CD4-positive, alpha-beta memory T cell (primary cell): ENCODE measurements at regions not wholly inside any gene's neighbourhood (a gene's known extent, or its start where the extent isn't known, plus 50 kb on each side); places are given as distances from the start of the nearest gene placed in this dataset.
A peak's percentile ranks its signal among the peaks of the same experiment; 100 is the strongest.

Experiments
- CTCF ChIA-PET: fragments of 350-600 bp; sonication (Branson Sonifier 250); formaldehyde crosslinking; loops from one replicate; lab custom pipeline; 2021; ENCODE audit warnings: inconsistent platforms; ENCODE audit not compliant: partially characterized antibody; lab: Charles Lee
- POLR2A ChIA-PET: fragments of 350-600 bp; sonication (Branson Sonifier 250); formaldehyde crosslinking; loops from one replicate; lab custom pipeline; 2021; ENCODE audit not compliant: partially characterized antibody; lab: Charles Lee
- DNase-seq, 5 donors: peaks; one replicate each; pipeline versions ENCODE4 v3.0.0 to v3.0.0-alpha.2; 2020 to 2022; ENCODE audit warnings: mixed read lengths in 1 of 5
- H3K27ac ChIP-seq: one replicate; pipeline ENCODE4 v1.7.0; 2013; ENCODE audit warnings: low read depth, low read length
- H3K27me3 ChIP-seq: 2 replicates; pipeline ENCODE4 v1.7.0; 2013; ENCODE audit warnings: mild to moderate bottlenecking, low read length, moderate library complexity; ENCODE audit not compliant: insufficient read depth
- H3K36me3 ChIP-seq: 2 replicates; pipeline ENCODE4 v1.7.0; 2013; ENCODE audit warnings: mild to moderate bottlenecking, low read length, moderate library complexity; ENCODE audit not compliant: insufficient read depth
- H3K4me1 ChIP-seq: 2 replicates; pipeline ENCODE4 v1.7.0; 2013; ENCODE audit warnings: mild to moderate bottlenecking, low read length, moderate library complexity; ENCODE audit not compliant: insufficient read depth
- H3K4me3 ChIP-seq, 2 donors: one replicate each; pipeline ENCODE4 v1.7.0; 2013; ENCODE audit warnings: low read length in 2 of 2, mild to moderate bottlenecking in 1 of 2
- H3K9me3 ChIP-seq, 2 donors: one replicate each; pipeline ENCODE4 v1.7.0; 2013; ENCODE audit warnings: low read length in 2 of 2, control low read depth in 1 of 2; ENCODE audit not compliant: control insufficient read depth in 1 of 2
- H3K27ac Mint-ChIP-seq, 7 donors: one replicate each; pipeline ENCODE4 v1.8.0; 2020 to 2021; ENCODE audit warnings: mixed read lengths in 7 of 7, mild to moderate bottlenecking in 6 of 7, inconsistent platforms in 3 of 7, moderate library complexity in 3 of 7
- H3K27me3 Mint-ChIP-seq, 2 donors: one replicate each; pipeline ENCODE4 v1.8.0; 2020 to 2021; ENCODE audit warnings: mixed read lengths in 2 of 2
- H3K36me3 Mint-ChIP-seq, 2 donors: one replicate each; pipeline ENCODE4 v1.8.0; 2020 to 2021; ENCODE audit warnings: mixed read lengths in 2 of 2, inconsistent platforms in 1 of 2, mild to moderate bottlenecking in 1 of 2
- H3K4me1 Mint-ChIP-seq, 4 donors: one replicate each; pipeline ENCODE4 v1.8.0; 2020 to 2021; ENCODE audit warnings: mixed read lengths in 4 of 4, mild to moderate bottlenecking in 1 of 4
- H3K4me3 Mint-ChIP-seq, 8 donors: one replicate each; pipeline ENCODE4 v1.8.0; 2020 to 2021; ENCODE audit warnings: mixed read lengths in 8 of 8, mild to moderate bottlenecking in 7 of 8, moderate library complexity in 6 of 8, inconsistent platforms in 3 of 8
- H3K9me3 Mint-ChIP-seq, 8 donors: one replicate each; pipeline ENCODE4 v1.8.0; 2020 to 2021; ENCODE audit warnings: mixed read lengths in 8 of 8, mild to moderate bottlenecking in 5 of 8, inconsistent platforms in 3 of 8, moderate library complexity in 1 of 8
- intact Hi-C: fragments of 100-400 bp; cut with micrococcal nuclease; formaldehyde crosslinking; loops from one replicate; pipeline ENCODE4 v1.15.1; 2023

DNA sequence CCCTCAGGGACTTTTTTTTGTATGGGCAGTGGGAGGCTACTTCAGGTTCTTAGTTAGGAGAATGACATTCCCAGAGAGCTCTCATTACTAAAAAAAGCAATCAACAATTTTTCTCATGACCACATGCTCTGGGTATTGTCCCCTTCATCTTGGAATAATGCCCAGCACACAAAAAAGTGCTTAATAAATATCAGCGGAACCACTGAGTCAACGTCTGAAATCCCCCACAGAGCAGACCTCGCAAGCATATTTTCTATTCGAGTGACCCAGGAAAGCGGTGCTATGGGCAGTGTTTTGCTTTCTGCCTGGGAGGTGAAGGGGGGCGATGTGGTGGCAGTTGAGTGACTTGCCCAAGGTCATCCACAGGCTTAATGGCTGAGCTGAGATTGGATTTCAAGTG lies 493.4 kb upstream of the ZMIZ1 start:
- no peaks in the 10 kb centered on the region for H3K36me3 ChIP-seq
- Mint-ChIP-seq H3K9me3 (peaks cover 0 to 2% (median 0%) of the 10 kb centered on the region in 8 donors), H3K27me3 (peaks cover 0 to 5% of the 10 kb centered on the region in 2 donors), H3K4me1 (peaks cover 0 to 5% (median under 1%) of the 10 kb centered on the region in 4 donors), H3K36me3 (no peaks in the 10 kb centered on the region), H3K27ac (no peak overlapping the region), H3K4me3 (no peak overlapping the region)
- no peak overlapping the region for H3K27ac ChIP-seq
- H3K4me3 ChIP-seq = no peak overlapping the region
- ChIA-PET CTCF (no interaction called here), POLR2A (no interaction called here)
- intact Hi-C loops = no loop called here
- no peak for DNase-seq
- H3K27me3 ChIP-seq = no peaks in the 10 kb centered on the region
- H3K9me3 ChIP-seq = no peaks in the 10 kb centered on the region
- no peaks in the 10 kb centered on the region for H3K4me1 ChIP-seq

DNA sequence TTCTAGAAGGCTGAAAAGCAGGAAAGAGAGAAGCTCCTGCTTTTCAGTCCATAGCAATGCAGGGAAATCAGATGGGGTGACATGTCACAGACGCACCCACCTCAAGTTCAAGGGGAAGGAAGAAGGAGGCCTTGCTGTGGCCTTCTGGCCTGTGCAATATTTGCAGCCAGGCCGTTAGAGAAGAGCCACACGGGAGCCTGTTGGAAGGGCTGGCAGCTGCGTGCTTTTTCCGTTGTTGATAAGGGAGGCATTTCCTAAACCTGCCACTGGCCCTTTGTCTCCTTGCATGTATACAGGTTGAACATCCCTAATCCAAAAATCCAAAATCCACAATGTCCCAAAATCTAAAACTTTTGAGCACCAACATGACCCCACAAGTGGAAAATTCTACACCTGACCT lies 492.5 kb upstream of the ZMIZ1 start:
- no peaks in the 10 kb centered on the region for H3K36me3 Mint-ChIP-seq
- H3K4me3 Mint-ChIP-seq = no peak overlapping the region
- H3K27me3 Mint-ChIP-seq = peaks cover 0 to 5% of the 10 kb centered on the region in 2 donors
- peaks cover 0 to 5% (median under 1%) of the 10 kb centered on the region in 4 donors for H3K4me1 Mint-ChIP-seq
- no peaks in the 10 kb centered on the region for H3K9me3 ChIP-seq
- CTCF ChIA-PET = no interaction called here
- H3K4me3 ChIP-seq = no peak overlapping the region
- no peaks in the 10 kb centered on the region for H3K27me3 ChIP-seq
- peaks cover 0 to 2% (median 0%) of the 10 kb centered on the region in 8 donors for H3K9me3 Mint-ChIP-seq
- intact Hi-C loops = no loop called here
- POLR2A ChIA-PET = no interaction called here
- no peak for DNase-seq
- H3K27ac ChIP-seq = no peak overlapping the region
- no peaks in the 10 kb centered on the region for H3K36me3 ChIP-seq
- H3K27ac Mint-ChIP-seq = no peak overlapping the region
- no peaks in the 10 kb centered on the region for H3K4me1 ChIP-seq

DNA sequence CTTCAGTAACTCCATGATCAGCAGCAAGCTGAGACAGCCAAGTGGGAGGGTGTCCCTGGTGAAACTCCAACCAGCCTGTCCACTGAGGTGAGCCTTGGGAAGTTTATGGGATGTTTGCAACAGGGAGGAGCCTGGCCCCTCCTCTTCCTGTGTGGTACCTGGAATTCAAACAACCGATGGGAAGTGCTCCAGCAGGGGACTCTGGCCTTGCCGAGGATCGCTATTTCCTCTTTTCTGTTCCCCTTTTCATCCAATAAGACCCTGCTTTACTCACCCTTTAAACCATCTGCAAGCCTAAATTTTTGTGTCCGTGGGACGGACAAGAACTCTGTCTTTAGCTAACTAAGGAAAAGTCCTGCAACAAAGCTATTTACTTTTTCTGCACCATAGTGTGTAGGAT lies 491.1 kb upstream of the ZMIZ1 start:
- Mint-ChIP-seq H3K27me3 (peaks cover 0 to 5% of the 10 kb centered on the region in 2 donors), H3K4me3 (no peak overlapping the region), H3K9me3 (peaks cover 0 to 2% (median 0%) of the 10 kb centered on the region in 8 donors), H3K27ac (no peak overlapping the region), H3K4me1 (peaks cover 0 to 5% (median under 1%) of the 10 kb centered on the region in 4 donors), H3K36me3 (no peaks in the 10 kb centered on the region)
- ChIA-PET POLR2A (no interaction called here), CTCF (no interaction called here)
- H3K9me3 ChIP-seq = no peaks in the 10 kb centered on the region
- no peak overlapping the region for H3K27ac ChIP-seq
- no peak for DNase-seq
- H3K27me3 ChIP-seq = no peaks in the 10 kb centered on the region
- H3K4me1 ChIP-seq = no peaks in the 10 kb centered on the region
- intact Hi-C loops = no loop called here
- no peak overlapping the region for H3K4me3 ChIP-seq
- H3K36me3 ChIP-seq = no peaks in the 10 kb centered on the region

DNA sequence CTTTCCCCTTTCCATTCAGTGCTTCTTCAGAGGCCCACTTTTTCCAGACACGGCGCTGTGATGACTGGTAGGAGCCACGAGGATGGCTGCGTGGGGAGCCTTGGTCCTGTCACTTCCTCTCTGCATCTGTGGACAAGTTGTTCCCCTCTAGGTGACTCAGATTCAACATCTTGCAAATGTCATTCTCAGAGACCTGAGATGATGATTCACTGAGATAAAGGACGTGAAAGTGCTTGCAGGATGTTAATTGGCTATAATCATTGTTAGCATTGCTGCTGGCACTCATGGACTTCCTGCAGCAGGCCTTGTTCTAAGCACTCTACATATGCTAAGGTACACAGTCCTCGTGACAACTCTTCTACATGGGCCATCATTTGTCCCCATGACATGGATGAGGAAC lies 489.8 kb upstream of the ZMIZ1 start:
- H3K36me3 Mint-ChIP-seq = no peaks in the 10 kb centered on the region

DNA sequence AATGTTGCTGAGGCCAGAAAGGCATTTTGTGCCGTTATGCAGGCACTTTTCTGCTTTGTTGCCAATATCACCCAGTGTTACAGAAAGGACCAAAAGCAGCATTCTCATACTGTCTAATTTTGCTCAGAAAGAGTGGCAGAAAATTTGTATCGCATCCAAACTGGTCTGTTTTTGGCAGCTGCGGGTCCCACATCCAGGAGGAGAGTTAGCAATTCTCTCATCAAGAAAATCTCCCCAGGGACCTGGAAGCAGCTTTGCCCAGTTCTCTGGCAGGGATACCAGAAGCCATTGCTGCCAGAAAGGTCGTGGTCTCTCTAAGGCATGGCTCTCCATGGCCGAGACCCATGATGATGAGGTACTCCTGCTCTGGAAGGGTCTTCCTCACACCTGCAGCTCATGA lies 489.2 kb upstream of the ZMIZ1 start:
- no peak overlapping the region for H3K4me3 ChIP-seq
- POLR2A ChIA-PET = no interaction called here
- H3K36me3 ChIP-seq = no peaks in the 10 kb centered on the region
- Mint-ChIP-seq H3K27ac (no peak overlapping the region), H3K36me3 (no peaks in the 10 kb centered on the region), H3K4me3 (no peak overlapping the region), H3K9me3 (no peaks in the 10 kb centered on the region), H3K27me3 (peaks cover 0 to 3% of the 10 kb centered on the region in 2 donors), H3K4me1 (peaks cover 0 to 5% (median under 1%) of the 10 kb centered on the region in 4 donors)
- CTCF ChIA-PET = no interaction called here
- H3K27ac ChIP-seq = no peak overlapping the region
- no peak for DNase-seq
- H3K27me3 ChIP-seq = no peaks in the 10 kb centered on the region
- no peaks in the 10 kb centered on the region for H3K4me1 ChIP-seq
- intact Hi-C loops = no loop called here
- H3K9me3 ChIP-seq = no peaks in the 10 kb centered on the region

More for the DNA sequence above, 489.8 kb upstream of the ZMIZ1 start:
- Mint-ChIP-seq H3K27ac (peak overlapping the region in 1 of 7 donors; percentile 43), H3K9me3 (no peaks in the 10 kb centered on the region), H3K27me3 (peaks cover 0 to 5% of the 10 kb centered on the region in 2 donors), H3K4me1 (peaks cover 0 to 5% (median under 1%) of the 10 kb centered on the region in 4 donors), H3K4me3 (no peak overlapping the region)
- intact Hi-C loops = no loop called here
- Histone ChIP-seq H3K27ac (no peak overlapping the region), H3K36me3 (no peaks in the 10 kb centered on the region), H3K4me3 (no peak overlapping the region), H3K4me1 (no peaks in the 10 kb centered on the region), H3K27me3 (no peaks in the 10 kb centered on the region), H3K9me3 (no peaks in the 10 kb centered on the region)
- no peak for DNase-seq
- ChIA-PET CTCF (no interaction called here), POLR2A (no interaction called here)

DNA sequence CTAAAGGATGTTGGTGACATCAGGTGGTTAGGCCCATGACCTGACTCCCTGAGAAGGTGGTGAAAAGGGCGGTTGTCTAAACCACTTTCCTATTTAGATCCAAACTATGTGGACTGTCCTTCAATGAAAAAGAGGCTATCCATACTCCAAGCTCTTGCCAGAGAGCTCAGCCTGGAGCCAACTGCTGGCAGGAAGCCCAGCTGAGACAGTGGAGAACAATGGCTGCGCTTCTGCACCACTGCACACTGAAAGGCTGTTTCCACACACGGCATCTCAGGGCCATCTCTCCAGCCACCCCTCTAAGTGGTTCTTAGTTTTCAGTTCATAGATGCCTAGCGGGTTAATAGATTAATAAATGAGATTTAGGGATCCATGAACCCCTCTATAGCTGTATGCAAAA lies 488.8 kb upstream of the ZMIZ1 start:
- Histone ChIP-seq H3K27ac (no peak overlapping the region), H3K27me3 (no peaks in the 10 kb centered on the region), H3K36me3 (no peaks in the 10 kb centered on the region), H3K4me1 (no peaks in the 10 kb centered on the region), H3K4me3 (no peak overlapping the region), H3K9me3 (no peaks in the 10 kb centered on the region)
- Mint-ChIP-seq H3K4me1 (peaks cover 0 to 5% (median under 1%) of the 10 kb centered on the region in 4 donors), H3K27ac (no peak overlapping the region), H3K4me3 (no peak overlapping the region), H3K9me3 (no peaks in the 10 kb centered on the region), H3K27me3 (peaks cover 0 to 1% of the 10 kb centered on the region in 2 donors), H3K36me3 (no peaks in the 10 kb centered on the region)
- intact Hi-C loops = no loop called here
- CTCF ChIA-PET = interaction anchor here (1.1 kb wide), 1 partner anchor 13 kb away, joined by 3 read pairs; no protein-coding TSS in a partner anchor
- POLR2A ChIA-PET = no interaction called here
- DNase-seq = no peak

DNA sequence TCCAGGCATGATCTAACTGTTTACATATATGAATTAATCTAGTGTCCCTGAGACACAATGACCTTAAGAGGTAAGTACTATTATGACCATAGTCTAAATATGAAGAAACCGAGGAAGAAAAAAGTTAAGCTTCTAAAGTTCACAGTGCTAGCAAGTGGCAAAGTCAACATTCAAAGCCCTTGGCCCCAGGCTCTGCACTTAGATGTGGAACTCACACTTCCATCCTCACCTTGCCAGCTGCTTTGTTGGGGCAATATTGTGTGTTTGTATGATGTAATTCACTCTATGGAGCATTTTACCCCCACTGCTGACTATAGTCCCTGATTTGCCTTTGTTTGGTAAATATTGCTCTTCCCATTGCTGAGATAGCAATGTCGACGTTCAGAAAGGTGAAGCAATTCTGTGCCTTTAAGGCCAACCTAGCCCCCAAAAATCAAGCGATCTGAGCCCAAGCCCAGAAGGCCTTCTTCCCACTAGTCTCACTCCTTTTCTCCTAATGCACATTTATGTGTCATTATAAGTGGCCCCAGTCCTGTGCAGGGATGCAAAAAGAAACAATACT lies 487.6 kb upstream of the ZMIZ1 start:
- H3K27ac ChIP-seq = no peak overlapping the region
- no peak overlapping the region for H3K4me3 Mint-ChIP-seq
- H3K4me1 Mint-ChIP-seq = peaks cover 0 to 5% (median under 1%) of the 10 kb centered on the region in 4 donors
- no peaks in the 10 kb centered on the region for H3K9me3 ChIP-seq
- ChIA-PET POLR2A (no interaction called here), CTCF (interaction anchor here (1.1 kb wide), 1 partner anchor 11 kb away, joined by 3 read pairs; no protein-coding TSS in a partner anchor)
- no peaks in the 10 kb centered on the region for H3K36me3 Mint-ChIP-seq
- H3K36me3 ChIP-seq = no peaks in the 10 kb centered on the region
- no peak for DNase-seq
- no peaks in the 10 kb centered on the region for H3K9me3 Mint-ChIP-seq
- H3K27ac Mint-ChIP-seq = no peak overlapping the region
- no peaks in the 10 kb centered on the region for H3K27me3 ChIP-seq
- intact Hi-C loops = no loop called here
- H3K4me1 ChIP-seq = no peaks in the 10 kb centered on the region
- no peaks in the 10 kb centered on the region for H3K27me3 Mint-ChIP-seq
- no peak overlapping the region for H3K4me3 ChIP-seq
